Mesendoderm (in vitro differentiated cells): ENCODE measurements at regions not wholly inside any gene's neighbourhood (a gene's known extent, or its start where the extent isn't known, plus 50 kb on each side); places are given as distances from the start of the nearest gene placed in this dataset.
A peak's percentile ranks its signal among the peaks of the same experiment; 100 is the strongest.
"Not testable (repeated sequence)": the region's sequence is repeated elsewhere in the genome, so short reads cannot be mapped to it uniquely, and the experiment has no call there.

Experiments
- DNase-seq: peaks from one replicate; pipeline ENCODE4 v3.0.0; 2013
- H2AK5ac ChIP-seq: 2 replicates; pipeline ENCODE4 v1.6.1; 2013; ENCODE audit warnings: low read length, inconsistent platforms
- H2BK120ac ChIP-seq: 2 replicates; pipeline ENCODE4 v1.6.1; 2013; ENCODE audit warnings: low read depth, mild to moderate bottlenecking, low read length, moderate library complexity, mixed read lengths
- H2BK15ac ChIP-seq: replicated peaks from 2 replicates; pipeline ENCODE4 v1.6.1; 2013; ENCODE audit warnings: low read depth, mild to moderate bottlenecking, moderate library complexity
- H2BK5ac ChIP-seq: 2 replicates; pipeline ENCODE4 v1.6.1; 2013; ENCODE audit warnings: low read length, inconsistent platforms
- H3K18ac ChIP-seq: 2 replicates; pipeline ENCODE4 v1.6.1; 2013; ENCODE audit warnings: mild to moderate bottlenecking, low read length, mixed read lengths
- H3K23ac ChIP-seq: one replicate; pipeline ENCODE4 v1.6.1; 2013; ENCODE audit warnings: low read length
- H3K27ac ChIP-seq: 2 replicates; pipeline ENCODE4 v1.5.1; 2013; ENCODE audit warnings: low read depth, mild to moderate bottlenecking, inconsistent platforms, low read length, moderate library complexity
- H3K27me3 ChIP-seq: 2 replicates; pipeline ENCODE4 v1.6.1; 2013; ENCODE audit warnings: low read length, control low read depth, mild to moderate bottlenecking, inconsistent platforms; ENCODE audit not compliant: insufficient read depth, poor library complexity
- H3K36me3 ChIP-seq: 2 replicates; pipeline ENCODE4 v1.6.1; 2013; ENCODE audit warnings: low read length, inconsistent platforms; ENCODE audit not compliant: control insufficient read depth, insufficient read depth
- H3K4ac ChIP-seq: one replicate; pipeline ENCODE4 v1.6.1; 2013; ENCODE audit warnings: low read depth, mild to moderate bottlenecking, low read length, moderate library complexity
- H3K4me1 ChIP-seq: 2 replicates; pipeline ENCODE4 v1.6.1; 2013; ENCODE audit warnings: low read depth, low read length, inconsistent platforms; ENCODE audit not compliant: control insufficient read depth
- H3K4me2 ChIP-seq: 2 replicates; pipeline ENCODE4 v1.6.1; 2013; ENCODE audit warnings: low read length
- H3K4me3 ChIP-seq: 2 replicates; pipeline ENCODE4 v1.5.1; 2013; ENCODE audit warnings: mild to moderate bottlenecking, low read length
- H3K56ac ChIP-seq: one replicate; pipeline ENCODE4 v1.6.1; 2013; ENCODE audit warnings: low read length
- H3K79me1 ChIP-seq: 2 replicates; pipeline ENCODE4 v1.6.1; 2013; ENCODE audit warnings: low read length, inconsistent platforms
- H3K79me2 ChIP-seq: 2 replicates; pipeline ENCODE4 v1.6.1; 2013; ENCODE audit warnings: mild to moderate bottlenecking, low read length; ENCODE audit not compliant: control insufficient read depth, insufficient read depth
- H3K9ac ChIP-seq: 2 replicates; pipeline ENCODE4 v1.6.1; 2013; ENCODE audit warnings: low read length, inconsistent platforms
- H4K5ac ChIP-seq: one replicate; pipeline ENCODE4 v1.6.1; 2013; ENCODE audit warnings: low read length
- H4K8ac ChIP-seq: one replicate; pipeline ENCODE4 v1.6.1; 2013; ENCODE audit warnings: low read depth, mild to moderate bottlenecking, control low read depth, low read length, moderate library complexity
- WGBS: extraction: QIAGEN DNeasy Blood & Tissue Kit; methylation state at CpG from one replicate; pipeline ENCODE4 v1.1.7; 2013; ENCODE audit warnings: low lambda C conversion rate, missing lambda C conversion rate; ENCODE audit not compliant: insufficient coverage; ENCODE audit errors: extremely low coverage; 5-methylcytosine and 5-hydroxymethylcytosine counted together

DNA sequence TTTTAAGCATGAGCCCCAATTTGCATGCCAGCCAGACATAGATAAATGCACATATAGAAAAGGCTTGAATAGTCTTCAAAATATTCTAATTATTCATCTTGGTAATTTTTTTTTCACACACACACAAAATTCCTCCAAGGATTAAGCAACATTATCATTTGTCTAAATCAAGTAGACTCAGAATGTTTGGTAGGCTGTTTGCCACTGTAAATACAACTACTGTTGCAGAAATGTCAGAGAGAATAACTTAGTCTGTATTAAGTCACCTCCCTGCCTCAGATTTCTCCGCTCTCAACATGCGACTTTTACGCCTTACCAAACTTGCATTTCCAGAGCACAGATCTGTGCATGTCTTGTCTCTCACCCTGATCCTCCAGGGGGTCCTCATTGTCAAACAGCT is 265.6 kb upstream of the C9orf72 start:
- H3K27me3 ChIP-seq, result no peaks in the 10 kb centered on the region
- H4K8ac ChIP-seq, result no peak overlapping the region
- H2AK5ac ChIP-seq, result no peak overlapping the region
- DNase-seq, result no peak
- no peaks in the 10 kb centered on the region for H3K79me2 ChIP-seq
- no peak overlapping the region for H3K18ac ChIP-seq
- H2BK15ac ChIP-seq, result no peak overlapping the region
- no peak overlapping the region for H2BK5ac ChIP-seq
- H3K23ac ChIP-seq, result no peak overlapping the region
- H3K4ac ChIP-seq, result no peak overlapping the region
- no peaks in the 10 kb centered on the region for H3K36me3 ChIP-seq
- H4K5ac ChIP-seq, result no peak overlapping the region
- no peak overlapping the region for H2BK120ac ChIP-seq
- no peak overlapping the region for H3K9ac ChIP-seq
- H3K27ac ChIP-seq, result no peak overlapping the region
- H3K56ac ChIP-seq, result no peak overlapping the region
- no peaks in the 10 kb centered on the region for H3K4me1 ChIP-seq
- H3K4me2 ChIP-seq, result no peak overlapping the region
- WGBS, result no CpG with 5 or more reads among the region's 3 CpGs
- no peak overlapping the region for H3K4me3 ChIP-seq
- no peaks in the 10 kb centered on the region for H3K79me1 ChIP-seq

GRCh38 chr9:27839767-27840166 is 266.5 kb upstream of the C9orf72 start:
- not testable (repeated sequence) for H2BK120ac ChIP-seq, H3K4me3 ChIP-seq, H3K4me1 ChIP-seq, H4K5ac ChIP-seq, H3K27me3 ChIP-seq, H2BK5ac ChIP-seq, H2AK5ac ChIP-seq, H2BK15ac ChIP-seq, H3K18ac ChIP-seq, H3K27ac ChIP-seq, H3K36me3 ChIP-seq, H3K23ac ChIP-seq, DNase-seq, H3K56ac ChIP-seq, H3K4ac ChIP-seq, H3K4me2 ChIP-seq, H3K79me1 ChIP-seq, H3K79me2 ChIP-seq, H4K8ac ChIP-seq, H3K9ac ChIP-seq
- WGBS, result no CpG with 5 or more reads among the region's 1 CpG

DNA sequence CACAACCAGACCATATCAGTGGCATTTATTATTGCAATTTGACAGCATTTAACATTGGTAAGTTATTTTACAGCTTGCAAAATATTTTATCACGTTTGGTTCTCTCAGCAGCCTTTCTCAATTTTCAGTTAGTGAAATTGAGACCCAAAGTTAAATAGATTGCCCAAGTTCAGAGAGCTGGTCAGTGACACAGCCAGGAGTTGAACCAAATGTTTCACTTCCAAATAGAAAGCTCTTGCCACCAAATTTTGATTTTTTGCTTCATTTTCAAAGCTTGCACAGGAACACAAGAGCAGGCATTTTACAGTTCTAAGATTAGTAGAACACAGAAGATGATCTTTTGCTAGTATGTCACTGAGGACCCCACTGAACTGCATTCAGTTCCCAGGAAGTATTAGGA is 271.5 kb upstream of the C9orf72 start:
- Histone ChIP-seq H3K9ac (no peak overlapping the region), H3K27ac (no peak overlapping the region), H3K36me3 (no peaks in the 10 kb centered on the region), H3K4me3 (no peak overlapping the region), H3K4ac (no peak overlapping the region), H2AK5ac (no peak overlapping the region), H3K23ac (no peak overlapping the region), H3K18ac (peak overlapping the region; percentile 30), H4K5ac (no peak overlapping the region), H3K27me3 (no peaks in the 10 kb centered on the region), H2BK120ac (no peak overlapping the region), H3K79me2 (no peaks in the 10 kb centered on the region), H3K4me1 (no peaks in the 10 kb centered on the region), H3K79me1 (no peaks in the 10 kb centered on the region), H2BK15ac (no peak overlapping the region), H3K4me2 (no peak overlapping the region), H2BK5ac (no peak overlapping the region), H3K56ac (no peak overlapping the region), H4K8ac (no peak overlapping the region)
- WGBS, result no CpG with 5 or more reads among the region's 1 CpG
- DNase-seq, result no peak

- Histone ChIP-seq H2AK5ac (no peak overlapping the region), H2BK5ac (no peak overlapping the region), H2BK120ac (no peak overlapping the region)
These were observed 274.1 kb upstream of the C9orf72 start for GRCh38 chr9:27847380-27847779.

GRCh38 chr9:27847818-27848217 is 274.5 kb upstream of the C9orf72 start:
- peaks cover 4% of the 10 kb centered on the region for H3K4me1 ChIP-seq
- WGBS, result no CpG with 5 or more reads among the region's 1 CpG

More at GRCh38 chr9:27847380-27847779, 274.1 kb upstream of the C9orf72 start:
- Histone ChIP-seq H3K56ac (no peak overlapping the region), H4K8ac (no peak overlapping the region), H3K27me3 (no peaks in the 10 kb centered on the region), H3K36me3 (no peaks in the 10 kb centered on the region), H3K4me1 (peaks cover 4% of the 10 kb centered on the region), H4K5ac (no peak overlapping the region), H3K18ac (no peak overlapping the region), H3K4me2 (no peak overlapping the region), H3K9ac (no peak overlapping the region), H3K23ac (no peak overlapping the region), H3K79me1 (no peaks in the 10 kb centered on the region), H3K79me2 (no peaks in the 10 kb centered on the region), H3K4me3 (no peak overlapping the region), H3K4ac (no peak overlapping the region), H3K27ac (no peak overlapping the region), H2BK15ac (no peak overlapping the region)
- DNase-seq, result no peak

DNA sequence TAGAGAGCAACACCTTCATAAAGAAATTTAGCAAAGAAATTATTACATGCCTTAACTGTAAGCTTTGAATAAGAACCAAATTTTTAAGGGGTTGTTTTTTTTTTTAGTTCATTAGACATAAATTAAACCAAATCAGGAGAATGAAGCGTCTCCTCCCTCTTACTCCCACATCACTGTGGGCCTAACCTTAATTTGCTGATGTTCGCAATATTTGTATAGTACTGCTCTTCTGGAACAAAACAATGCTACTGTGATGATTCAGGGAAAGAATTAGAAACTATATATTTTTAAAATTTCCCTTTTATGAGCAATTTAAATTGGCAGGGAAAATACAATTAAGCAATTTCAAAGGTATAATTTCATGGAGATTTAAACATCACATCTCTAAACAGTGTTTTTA is 275.0 kb upstream of the C9orf72 start:
- Histone ChIP-seq H2BK120ac (no peak overlapping the region), H2AK5ac (no peak overlapping the region), H3K79me1 (no peaks in the 10 kb centered on the region), H3K27me3 (no peaks in the 10 kb centered on the region), H3K56ac (no peak overlapping the region), H3K4me2 (no peak overlapping the region), H2BK15ac (no peak overlapping the region), H3K9ac (no peak overlapping the region), H4K8ac (no peak overlapping the region), H2BK5ac (no peak overlapping the region), H3K79me2 (no peaks in the 10 kb centered on the region), H3K4ac (no peak overlapping the region), H3K36me3 (no peaks in the 10 kb centered on the region), H3K4me1 (peaks cover 4% of the 10 kb centered on the region), H3K23ac (no peak overlapping the region), H4K5ac (no peak overlapping the region), H3K27ac (no peak overlapping the region), H3K18ac (no peak overlapping the region), H3K4me3 (no peak overlapping the region)
- DNase-seq, result no peak
- whole genome bisulfite sequencing, result no CpG with 5 or more reads among the region's 2 CpGs

More at GRCh38 chr9:27847818-27848217, 274.5 kb upstream of the C9orf72 start:
- Histone ChIP-seq H3K18ac (no peak overlapping the region), H2BK5ac (no peak overlapping the region), H3K36me3 (no peaks in the 10 kb centered on the region), H4K5ac (no peak overlapping the region), H2BK120ac (no peak overlapping the region), H3K4ac (no peak overlapping the region), H3K9ac (no peak overlapping the region), H4K8ac (no peak overlapping the region), H3K27me3 (no peaks in the 10 kb centered on the region), H3K4me2 (no peak overlapping the region), H3K23ac (no peak overlapping the region), H3K79me1 (no peaks in the 10 kb centered on the region), H2BK15ac (no peak overlapping the region), H3K27ac (no peak overlapping the region), H2AK5ac (no peak overlapping the region), H3K79me2 (no peaks in the 10 kb centered on the region), H3K56ac (no peak overlapping the region), H3K4me3 (no peak overlapping the region)
- DNase-seq, result no peak
